ENCODE measurements at regions not wholly inside any gene's neighbourhood (a gene's known extent, or its start where the extent isn't known, plus 50 kb on each side); places are given as distances from the start of the nearest gene placed in this dataset.

DNA sequence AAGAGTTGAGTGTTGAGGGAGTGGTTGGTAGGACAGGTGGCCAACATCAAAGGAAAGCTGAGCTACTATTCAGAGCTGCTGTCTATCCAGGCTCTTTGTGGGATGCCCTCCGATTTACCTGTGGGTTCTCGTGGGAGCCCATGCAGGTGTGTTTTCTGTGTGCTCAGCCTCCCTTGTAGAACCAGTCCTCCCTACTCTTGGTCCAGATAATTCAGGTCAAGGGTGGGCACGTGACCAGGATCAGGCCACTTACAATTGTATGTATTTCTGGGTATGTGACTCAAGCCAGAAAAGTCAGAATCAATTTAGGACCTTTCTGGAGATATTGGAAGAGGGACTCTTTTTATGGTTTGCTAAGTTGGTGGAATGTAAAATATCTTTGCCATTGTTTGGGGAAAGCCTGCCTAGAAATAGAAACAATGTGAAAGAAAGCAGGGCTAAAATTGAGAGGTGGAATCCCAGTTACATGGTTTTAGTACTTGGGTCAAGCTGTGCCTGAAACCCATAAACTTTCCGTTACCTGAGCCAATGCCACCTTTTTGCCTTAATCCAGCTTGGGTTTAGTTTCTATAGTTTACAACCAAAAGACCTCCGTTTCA lies 93.2 kb downstream of the PDCL3 start:
- intact Hi-C loops (cut with DNase I) = no loop called here
- DNase-seq = no peak

DNA sequence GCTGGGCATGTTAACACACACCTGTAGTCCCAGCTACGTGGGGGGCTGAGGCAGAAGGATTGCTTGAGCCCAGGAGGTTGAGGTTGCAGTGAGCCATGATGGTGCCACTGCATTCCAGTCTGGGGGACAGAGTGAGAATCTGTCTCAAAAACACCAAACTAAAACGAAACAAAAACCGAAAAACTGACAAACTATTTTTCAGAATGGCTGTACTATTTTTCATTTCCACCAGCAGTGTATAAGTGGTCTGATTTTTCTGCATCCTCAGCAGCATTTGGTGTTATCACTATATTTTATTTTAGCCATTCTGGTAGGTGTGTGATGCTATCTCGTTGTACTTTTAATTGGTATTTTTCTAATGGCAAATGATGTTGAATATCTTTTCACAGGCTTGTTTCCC lies 95.2 kb downstream of the PDCL3 start:
- no peak for DNase-seq

DNA sequence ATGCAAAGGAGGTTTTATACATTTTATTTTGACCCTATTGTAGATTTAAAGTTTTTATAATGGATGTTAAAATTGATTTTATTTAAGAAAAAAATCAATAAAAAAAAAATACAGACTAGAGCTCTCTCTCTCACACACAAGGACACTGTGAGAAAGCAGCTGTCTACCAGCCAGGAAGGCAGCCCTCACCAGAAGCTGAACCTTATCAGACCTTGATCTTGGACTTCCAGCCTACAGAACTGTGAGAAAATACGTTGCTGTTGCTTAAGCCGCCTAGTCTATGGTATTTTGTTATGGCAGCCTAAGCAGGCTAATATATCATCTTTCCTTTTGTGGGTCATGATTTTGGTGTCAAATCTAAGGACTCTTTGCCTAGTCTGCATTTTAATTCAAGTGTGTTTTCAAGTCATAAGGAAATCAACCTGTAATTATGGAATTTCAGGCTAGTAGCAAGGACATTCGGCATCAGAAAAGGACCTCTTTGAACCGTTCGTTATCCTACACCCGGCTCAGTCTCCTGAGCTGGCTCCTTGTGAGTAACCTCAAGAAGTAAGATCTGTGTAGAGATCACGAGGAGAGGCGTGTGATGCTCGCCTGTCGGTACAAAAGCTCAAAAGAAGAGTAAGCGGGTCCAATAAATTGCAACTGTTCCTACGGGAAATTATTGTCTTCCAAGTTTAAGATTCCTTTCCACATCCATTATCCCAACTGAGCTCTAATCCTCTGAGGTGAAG lies 98.2 kb downstream of the PDCL3 start:
- intact Hi-C loops (cut with DNase I) = no loop called here
- DNase-seq = no peak

More for the DNA sequence above, 95.2 kb downstream of the PDCL3 start:
- intact Hi-C loops (cut with DNase I) = no loop called here

GRCh38 chr2:100662866-100663265 lies 100.1 kb downstream of the PDCL3 start:
- intact Hi-C loops (cut with DNase I) = no loop called here
- no peak for DNase-seq

GRCh38 chr2:100664021-100664755 lies 101.4 kb downstream of the PDCL3 start:
- DNase-seq = no peak
- intact Hi-C loops (cut with DNase I) = no loop called here

DNA sequence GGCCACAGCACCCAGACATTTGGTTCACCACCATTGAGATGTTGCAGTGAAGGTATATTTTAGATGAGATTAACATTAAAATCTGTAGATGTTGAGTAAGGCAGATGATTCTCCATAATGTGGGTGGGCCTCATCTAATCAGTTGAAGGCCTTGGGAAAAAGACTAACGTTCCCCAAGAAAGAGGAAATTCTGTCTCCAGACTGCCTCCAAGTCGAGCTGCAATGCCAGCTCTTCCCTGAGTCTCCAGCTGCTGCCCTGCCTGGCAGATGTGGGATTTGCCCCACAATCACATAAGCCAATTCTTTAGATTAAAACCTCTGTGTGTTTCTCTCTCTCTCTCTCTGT lies 101.9 kb downstream of the PDCL3 start:
- intact Hi-C loops (cut with DNase I) = no loop called here
- no peak for DNase-seq

DNA sequence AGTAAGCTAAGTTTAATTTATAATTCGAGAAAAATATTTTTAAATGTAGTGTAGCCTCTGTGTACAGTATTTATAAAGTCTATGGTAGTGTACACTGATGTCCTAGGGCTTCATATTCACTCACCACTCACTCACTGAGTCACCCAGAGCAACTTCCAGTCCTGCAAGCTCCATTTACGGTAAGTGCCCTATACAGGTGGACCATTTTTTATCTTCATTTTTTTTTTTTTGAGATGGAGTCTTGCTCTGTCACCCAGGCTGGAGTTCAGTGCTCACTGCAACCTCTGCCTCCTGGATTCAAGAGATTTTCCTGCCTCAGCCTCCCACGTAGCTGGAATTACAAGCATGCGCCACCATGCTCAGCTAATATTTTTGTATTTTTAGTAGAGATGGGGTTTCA lies 104.2 kb downstream of the PDCL3 start:
- no peak for DNase-seq
- intact Hi-C loops (cut with DNase I) = no loop called here

- intact Hi-C loops (cut with DNase I) = no loop called here
- no peak for DNase-seq
These were observed 105.0 kb downstream of the PDCL3 start for GRCh38 chr2:100667801-100668200.

GRCh38 chr2:100670232-100670631 lies 107.4 kb downstream of the PDCL3 start:
- intact Hi-C loops (cut with DNase I) = no loop called here
- no peak for DNase-seq

- intact Hi-C loops (cut with DNase I) = no loop called here
- DNase-seq = peak in 1 of 42 donors; percentile 9
These were observed 110.3 kb downstream of the PDCL3 start for GRCh38 chr2:100673115-100673514.

DNA sequence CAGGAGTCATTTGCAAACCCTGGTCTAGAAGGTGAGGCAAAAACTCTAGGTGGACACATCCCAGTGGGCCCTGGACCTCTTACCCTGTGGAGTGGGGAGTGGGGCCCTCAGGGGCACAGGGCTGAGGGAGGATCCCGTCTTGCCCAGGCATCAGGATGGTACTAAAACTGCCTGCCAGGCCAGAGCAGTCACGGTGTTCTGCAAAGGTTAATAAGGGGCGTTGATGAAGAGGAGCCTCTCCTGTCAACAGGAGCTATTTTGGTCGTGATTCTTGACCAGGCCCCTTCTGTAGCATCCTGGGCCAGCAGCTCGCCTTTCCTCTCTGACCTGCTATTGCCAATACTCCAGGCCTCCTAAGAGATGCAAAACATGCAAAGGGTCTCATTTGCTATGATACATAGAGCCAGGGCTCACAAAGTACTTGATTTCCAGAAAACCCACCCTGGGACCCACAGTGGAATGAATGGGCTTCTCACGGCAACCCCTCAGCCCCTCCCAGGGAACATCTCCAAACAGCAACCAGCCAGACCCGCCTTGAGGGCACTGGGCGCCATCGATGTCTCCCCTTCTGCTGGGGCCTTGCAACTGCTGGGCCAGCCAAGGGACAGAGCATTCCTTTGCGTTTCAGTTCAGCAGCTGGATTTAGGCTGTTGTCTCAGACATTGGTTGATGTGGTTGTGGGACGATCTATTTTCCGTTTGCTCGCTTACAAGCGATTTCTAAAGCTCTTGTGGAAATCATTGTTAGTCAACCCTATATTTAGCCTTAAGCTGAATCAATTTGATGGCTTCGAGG lies 111.1 kb downstream of the PDCL3 start:
- DNase-seq = peak in 1 of 42 donors; percentile 27
- intact Hi-C loops (cut with DNase I) = no loop called here

- intact Hi-C loops (cut with DNase I) = no loop called here
- peak in 1 of 42 donors; percentile 28 for DNase-seq
These were observed 111.9 kb downstream of the PDCL3 start for GRCh38 chr2:100674666-100675065.

GRCh38 chr2:100675373-100675772 lies 112.6 kb downstream of the PDCL3 start:
- DNase-seq = peak in 1 of 42 donors; percentile 22
- intact Hi-C loops (cut with DNase I) = no loop called here

DNA sequence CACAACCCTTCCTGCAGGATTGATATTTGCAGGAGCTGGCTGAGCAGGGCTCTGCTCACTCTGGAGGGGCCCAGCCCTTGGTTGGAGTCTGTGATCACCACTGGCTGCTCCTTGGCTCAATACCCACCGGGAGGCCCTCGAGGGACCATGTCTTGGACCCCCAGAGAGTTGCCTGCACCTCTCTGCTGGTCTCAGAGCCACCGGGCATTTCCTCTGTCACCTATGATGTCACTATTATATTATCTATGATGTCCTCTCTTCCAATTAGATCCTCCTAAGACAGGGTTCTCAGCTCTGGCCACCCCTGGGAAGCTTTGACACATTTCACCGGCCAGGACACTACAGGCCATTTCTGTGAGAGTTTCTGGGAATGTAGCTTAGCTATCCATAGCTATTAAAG lies 113.1 kb downstream of the PDCL3 start:
- peak in 1 of 42 donors; percentile 21 for DNase-seq
- intact Hi-C loops (cut with DNase I) = no loop called here

DNA sequence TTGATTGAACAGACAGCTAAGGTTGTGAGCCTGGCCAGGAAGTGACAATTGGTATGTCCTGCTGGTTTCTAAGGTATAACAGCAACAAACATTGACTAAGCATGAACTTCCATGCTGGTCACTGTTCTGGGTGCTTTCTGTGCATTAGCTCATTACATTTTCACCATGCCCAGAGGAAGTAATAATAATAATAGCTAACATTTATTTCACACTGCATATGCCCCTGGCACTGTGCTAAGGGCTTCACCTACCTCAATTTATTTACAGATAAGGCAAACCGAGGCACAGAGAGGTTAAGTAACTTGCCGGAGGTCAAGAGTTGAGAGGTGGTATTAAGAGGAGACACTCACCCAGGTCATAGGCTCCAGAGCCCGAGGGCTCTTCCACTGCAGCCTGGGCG lies 113.6 kb downstream of the PDCL3 start:
- no peak for DNase-seq
- intact Hi-C loops (cut with DNase I) = no loop called here

- DNase-seq = no peak
- intact Hi-C loops (cut with DNase I) = no loop called here
These were observed 114.9 kb downstream of the PDCL3 start for GRCh38 chr2:100677611-100678185.

- no peak for DNase-seq
These were observed 116.4 kb downstream of the PDCL3 start for GRCh38 chr2:100679211-100679610.

DNA sequence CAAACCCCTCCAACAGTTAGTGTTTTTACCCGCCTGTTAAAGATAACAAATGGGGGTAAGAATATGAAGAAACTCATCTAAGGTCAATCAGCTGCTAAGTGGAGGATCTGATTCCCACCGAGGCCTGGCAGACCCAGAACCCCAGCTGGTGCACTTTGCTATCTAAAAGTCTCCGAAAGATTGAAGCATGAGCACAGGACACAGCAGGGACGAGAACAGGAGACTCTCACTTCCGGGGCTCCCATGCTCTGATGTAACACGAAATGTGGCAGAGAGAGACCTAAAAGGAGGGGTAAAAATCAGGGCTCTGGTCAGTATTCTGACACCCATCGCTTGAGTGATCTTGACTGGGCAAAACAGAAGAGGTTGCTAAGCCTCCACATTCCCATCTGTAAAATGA lies 119.7 kb downstream of the PDCL3 start:
- intact Hi-C loops (cut with DNase I) = no loop called here
- no peak for DNase-seq

More at GRCh38 chr2:100679211-100679610, 116.4 kb downstream of the PDCL3 start:
- intact Hi-C loops (cut with DNase I) = no loop called here

DNA sequence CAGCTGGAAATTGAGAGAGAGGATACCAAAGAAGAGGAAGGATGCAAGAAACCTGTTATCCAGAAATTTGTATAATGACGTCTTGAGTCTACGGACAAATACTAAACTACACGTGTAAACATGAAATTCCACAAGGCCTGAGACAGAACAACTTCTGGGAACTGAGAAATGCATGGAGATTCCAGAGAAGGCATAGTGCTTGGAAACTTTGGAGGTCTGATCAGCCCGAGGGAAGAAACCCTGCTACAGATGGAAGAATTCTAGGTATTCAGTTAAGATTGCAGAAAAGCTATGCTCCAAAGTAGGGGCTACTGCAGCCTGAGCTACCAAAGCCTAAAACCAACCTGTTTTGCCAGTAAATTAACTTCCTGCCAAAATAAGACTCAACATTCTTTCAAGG lies 120.4 kb downstream of the PDCL3 start:
- intact Hi-C loops (cut with DNase I) = no loop called here
- DNase-seq = no peak
